GM19351 (cell line): ENCODE measurements at regions not wholly inside any gene's neighbourhood (a gene's known extent, or its start where the extent isn't known, plus 50 kb on each side); places are given as distances from the start of the nearest gene placed in this dataset.

Experiments used
- ATAC-seq: cut with Tn5 transposase; IDR thresholded peaks from one replicate; pipeline ENCODE4 v1.9.1; 2021; ENCODE audit warnings: mild to moderate bottlenecking, moderate library complexity; ENCODE audit not compliant: unreplicated experiment

- no peak for ATAC-seq
Observed at GRCh38 chr16:89042711-89043551, 50.7 kb upstream of the ACSF3 start.

DNA sequence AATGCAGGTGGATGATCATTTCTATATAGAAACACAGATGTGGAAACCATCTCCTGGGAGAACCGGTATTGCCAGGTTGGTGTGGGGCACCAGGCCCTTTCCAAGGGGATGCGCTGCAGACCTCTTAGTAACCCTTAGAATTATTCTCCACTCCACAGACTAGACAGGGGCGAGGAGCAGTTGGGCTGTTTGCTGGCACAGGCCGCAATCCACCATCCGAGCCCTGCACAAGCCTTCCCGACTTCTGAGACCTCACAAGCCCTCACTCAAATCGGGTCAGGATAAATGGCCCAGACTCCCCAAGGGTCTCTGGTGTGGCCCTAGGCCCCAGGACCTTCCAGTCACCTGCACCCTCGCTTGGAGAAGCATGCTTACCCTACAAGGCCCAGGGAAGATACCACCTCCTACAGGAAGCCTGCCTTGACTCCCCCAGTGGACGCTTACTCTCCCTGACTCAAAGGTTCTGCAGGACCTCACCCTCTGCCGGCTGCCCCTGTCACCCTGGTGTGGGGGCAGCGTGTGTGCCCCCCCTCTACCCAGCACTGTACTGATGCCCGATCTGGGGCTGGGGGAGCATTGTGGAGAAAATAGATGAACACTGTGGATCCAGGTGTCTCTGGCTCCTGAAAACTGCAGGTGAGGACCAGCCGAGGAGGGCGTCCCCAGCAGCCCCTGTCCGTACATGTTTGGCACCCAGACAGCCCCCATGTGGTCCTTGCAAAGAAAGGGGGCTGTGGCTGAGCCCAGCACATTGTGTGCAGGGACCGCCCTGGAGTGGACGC, 49.8 kb upstream of the ACSF3 start:
- no peak for ATAC-seq
